IMR-90 (cell line): ENCODE measurements at regions not wholly inside any gene's neighbourhood (a gene's known extent, or its start where the extent isn't known, plus 50 kb on each side); places are given as distances from the start of the nearest gene placed in this dataset.

Experiments used
- ATAC-seq: fragments of 200-7000 bp; cut with Tn5 transposase; 2 replicates; pipeline ENCODE4 v1.9.1; 2020; ENCODE audit warnings: low read depth, mild to moderate bottlenecking, moderate library complexity
- BruUV-seq: library from RNA; stranded (reverse); fragments of 400-500 nt; replicated peaks from 2 replicates; lab custom pipeline; 2021; lab: Mats Ljungman, UMichigan
- CTCF ChIA-PET: fragments of 300-600 bp; formaldehyde crosslinking; extraction: SDS; loops from one replicate; lab custom pipeline; 2021; ENCODE audit warnings: antibody characterized with exemption; lab: Yijun Ruan, JAX
- POLR2A ChIA-PET: fragments of 300-600 bp; sonication (Branson Sonifier 250); formaldehyde crosslinking; loops from one replicate; lab custom pipeline; 2022; ENCODE audit warnings: antibody characterized with exemption; ENCODE audit not compliant: unreplicated experiment; lab: Charles Lee
- DNase-seq: peaks from one replicate; pipeline ENCODE4 v3.0.0; 2013
- H2AFZ ChIP-seq: replicated peaks from 2 replicates; pipeline ENCODE3; 2013; ENCODE audit warnings: low read length, mild to moderate bottlenecking; ENCODE audit not compliant: poor library complexity
- H2AK5ac ChIP-seq: 2 replicates; pipeline ENCODE4 v1.6.1; 2013; ENCODE audit warnings: low read depth, low read length, inconsistent platforms
- H2AK9ac ChIP-seq: replicated peaks from 2 replicates; pipeline ENCODE3; 2013; ENCODE audit warnings: mild to moderate bottlenecking, low read depth, low read length, moderate library complexity; ENCODE audit not compliant: poor library complexity
- H2BK120ac ChIP-seq: 2 replicates; pipeline ENCODE4 v1.6.1; 2013; ENCODE audit warnings: low read depth, low read length, inconsistent platforms
- H2BK15ac ChIP-seq: 3 replicates; pipeline ENCODE4 v1.6.1; 2013; ENCODE audit warnings: low read depth, low read length, inconsistent platforms
- H2BK20ac ChIP-seq: 2 replicates; pipeline ENCODE4 v1.6.1; 2013; ENCODE audit warnings: low read depth, mild to moderate bottlenecking, inconsistent platforms, low read length, moderate library complexity
- H2BK5ac ChIP-seq: 2 replicates; pipeline ENCODE4 v1.6.1; 2013; ENCODE audit warnings: mild to moderate bottlenecking, low read depth, low read length, inconsistent platforms; ENCODE audit not compliant: poor library complexity, severe bottlenecking
- H3K14ac ChIP-seq: replicated peaks from 2 replicates; pipeline ENCODE4 v1.6.1; 2013; ENCODE audit warnings: low read depth, low read length, inconsistent platforms
- H3K18ac ChIP-seq: 2 replicates; pipeline ENCODE4 v1.6.1; 2013; ENCODE audit warnings: low read depth, low read length, control low read depth
- H3K23ac ChIP-seq: 2 replicates; pipeline ENCODE4 v1.6.1; 2013; ENCODE audit warnings: low read depth, low read length, inconsistent platforms
- H3K27ac ChIP-seq: 2 replicates; pipeline ENCODE4 v1.5.1; 2013; ENCODE audit warnings: mild to moderate bottlenecking, control low read depth, low read length; ENCODE audit not compliant: insufficient read depth
- H3K27me3 ChIP-seq: 2 replicates; pipeline ENCODE4 v1.6.1; 2013; ENCODE audit warnings: low read length; ENCODE audit not compliant: control insufficient read depth, insufficient read depth
- H3K36me3 ChIP-seq: 2 replicates; pipeline ENCODE4 v1.6.1; 2013; ENCODE audit warnings: low read length, mixed read lengths; ENCODE audit not compliant: control insufficient read depth, insufficient read depth
- H3K4ac ChIP-seq: 2 replicates; pipeline ENCODE4 v1.6.1; 2013; ENCODE audit warnings: low read depth, low read length, inconsistent platforms
- H3K4me1 ChIP-seq: 2 replicates; pipeline ENCODE4 v1.6.1; 2013; ENCODE audit warnings: low read length, mixed read lengths; ENCODE audit not compliant: control insufficient read depth, insufficient read depth
- H3K4me2 ChIP-seq: 2 replicates; pipeline ENCODE4 v1.6.1; 2013; ENCODE audit warnings: low read depth, mild to moderate bottlenecking, control low read depth, low read length, moderate library complexity
- H3K4me3 ChIP-seq: 2 replicates; pipeline ENCODE4 v1.5.1; 2013; ENCODE audit warnings: low read depth, mild to moderate bottlenecking, control low read depth, low read length, moderate library complexity; ENCODE audit not compliant: insufficient read depth
- H3K56ac ChIP-seq: 2 replicates; pipeline ENCODE4 v1.6.1; 2013; ENCODE audit warnings: low read length, inconsistent platforms; ENCODE audit not compliant: insufficient read depth; ENCODE audit errors: extremely low read depth
- H3K79me1 ChIP-seq, 2 experiments: 2 replicates each; pipeline ENCODE4 v1.6.1; 2013; ENCODE audit warnings: low read length in 2 of 2, inconsistent platforms in 1 of 2, low read depth in 1 of 2
- H3K9ac ChIP-seq: 2 replicates; pipeline ENCODE4 v1.6.1; 2013; ENCODE audit warnings: low read depth, low read length, control low read depth
- H3K9me1 ChIP-seq: 2 replicates; pipeline ENCODE4 v1.6.1; 2013; ENCODE audit warnings: low read length, inconsistent platforms; ENCODE audit not compliant: insufficient read depth
- H3K9me3 ChIP-seq: 2 replicates; pipeline ENCODE4 v1.6.1; 2013; ENCODE audit warnings: low read length; ENCODE audit not compliant: control insufficient read depth, insufficient read depth
- H4K20me1 ChIP-seq: 2 replicates; pipeline ENCODE4 v1.6.1; 2013; ENCODE audit warnings: low read length, inconsistent platforms; ENCODE audit not compliant: insufficient read depth
- H4K5ac ChIP-seq: 2 replicates; pipeline ENCODE4 v1.6.1; 2013; ENCODE audit warnings: mild to moderate bottlenecking, low read depth, low read length, control low read depth
- H4K8ac ChIP-seq, 2 experiments: 2 replicates each; pipeline ENCODE4 v1.6.1; 2013; ENCODE audit warnings: low read depth in 2 of 2, low read length in 2 of 2, control low read depth in 1 of 2, inconsistent platforms in 1 of 2
- H4K91ac ChIP-seq: 2 replicates; pipeline ENCODE4 v1.6.1; 2013; ENCODE audit warnings: low read depth, low read length, inconsistent platforms; ENCODE audit not compliant: insufficient read depth
- BHLHE40 ChIP-seq: fragments of 150-350 bp; IDR thresholded peaks from 2 replicates; pipeline ENCODE4 v1.6.1; 2016; ENCODE audit warnings: mild to moderate bottlenecking, low read depth, low read length
- CEBPB ChIP-seq: IDR thresholded peaks from 2 replicates; pipeline ENCODE4 v1.6.1; 2012; ENCODE audit warnings: low read depth, low read length, improper control_type of control experiment
- CHD1 ChIP-seq: IDR thresholded peaks from 2 replicates; pipeline ENCODE4 v1.6.1; 2012; ENCODE audit warnings: low read depth, low read length, improper control_type of control experiment
- CTCF ChIP-seq: conservative IDR thresholded peaks from 2 replicates; pipeline ENCODE4 v1.5.1; 2012; ENCODE audit warnings: mild to moderate bottlenecking, low read depth, low read length, improper control_type of control experiment
- FOS ChIP-seq: fragments of 150-350 bp; IDR thresholded peaks from 2 replicates; pipeline ENCODE4 v1.6.1; 2016; ENCODE audit warnings: low read depth, low read length
- MAZ ChIP-seq: IDR thresholded peaks from 2 replicates; pipeline ENCODE4 v1.6.1; 2012; ENCODE audit warnings: low read depth, mild to moderate bottlenecking, low read length, improper control_type of control experiment, moderate library complexity, borderline replicate concordance
- MXI1 ChIP-seq: IDR thresholded peaks from 2 replicates; pipeline ENCODE4 v1.6.1; 2012; ENCODE audit warnings: low read depth, mild to moderate bottlenecking, low read length, moderate library complexity, borderline replicate concordance
- POLR2A ChIP-seq: IDR thresholded peaks from 2 replicates; pipeline ENCODE4 v1.6.1; 2012; ENCODE audit warnings: mild to moderate bottlenecking, low read depth, low read length
- RFX5 ChIP-seq: IDR thresholded peaks from 2 replicates; pipeline ENCODE4 v1.8.0; 2012; ENCODE audit warnings: low read depth, mild to moderate bottlenecking, low read length, moderate library complexity
- SMC3 ChIP-seq: fragments of 150-350 bp; IDR thresholded peaks from 2 replicates; pipeline ENCODE4 v1.6.1; 2016; ENCODE audit warnings: low read depth, mild to moderate bottlenecking, antibody characterized with exemption, low read length, moderate library complexity
- USF2 ChIP-seq: fragments of 150-350 bp; IDR thresholded peaks from 2 replicates; pipeline ENCODE4 v1.6.1; 2017; ENCODE audit warnings: mild to moderate bottlenecking, antibody characterized with exemption, low read length, low read depth
- WGBS, 2 experiments: methylation state at CpG; one replicate each; pipeline versions ENCODE4 v1.1.5 to v1.1.7; 2013; ENCODE audit warnings: missing lambda C conversion rate in 2 of 2; ENCODE audit not compliant: insufficient read length in 1 of 2; ENCODE audit errors: extremely low coverage in 2 of 2; 5-methylcytosine and 5-hydroxymethylcytosine counted together
- dilution Hi-C: fragments of 300-500 bp; cut with HindIII; formaldehyde crosslinking; loops from one replicate; pipeline ENCODE4 v1.14.3; 2018; ENCODE audit warnings: low sequenced_read_pairs; ENCODE audit not compliant: unreplicated experiment
- in situ Hi-C: fragments of 300-500 bp; cut with MboI; formaldehyde crosslinking; loops from 3 replicates; pipeline ENCODE4 v1.14.3; 2019; ENCODE audit warnings: low sequenced_read_pairs, inconsistent platforms, mixed read lengths
- intact Hi-C: fragments of 100-400 bp; cut with micrococcal nuclease; formaldehyde crosslinking; loops from 2 replicates; pipeline ENCODE4 v1.10.0; 2022

- Histone ChIP-seq H3K18ac (no peak overlapping the region), H3K79me1 (no peaks in the 10 kb centered on the region), H2BK20ac (no peak overlapping the region), H3K4me3 (no peak overlapping the region), H3K14ac (no peak overlapping the region), H2AFZ (no peak overlapping the region), H3K9ac (no peak overlapping the region), H2AK5ac (no peak overlapping the region), H2BK5ac (no peak overlapping the region), H3K4me1 (peaks cover 12% of the 10 kb centered on the region), H3K23ac (no peak overlapping the region), H4K8ac (no peak overlapping the region), H2BK120ac (no peak overlapping the region), H3K36me3 (no peaks in the 10 kb centered on the region), H4K5ac (no peak overlapping the region), H3K27me3 (no peaks in the 10 kb centered on the region), H3K9me1 (0 out of 2 replicates have a peak, but pooled peaks cover 9% of the 10 kb centered on the region), H3K4ac (no peak overlapping the region), H3K4me2 (no peak overlapping the region), H3K9me3 (no peaks in the 10 kb centered on the region), H4K20me1 (no peaks in the 10 kb centered on the region), H2AK9ac (no peak overlapping the region), H2BK15ac (no peak overlapping the region), H3K27ac (no peak overlapping the region), H4K91ac (no peak overlapping the region), H3K56ac (no peak overlapping the region)
- 100% methylated on average over 1 of the region's 2 CpGs; no CpG with 5 or more reads in 1 of the 2 experiments for WGBS, 2 experiments
- in situ Hi-C loops (no loop called here), dilution Hi-C loops (no loop called here), intact Hi-C loops (loop anchor here (10.0 kb wide), 1 partner anchor 364 kb away; no protein-coding TSS in a partner anchor)
- CTCF ChIA-PET: no interaction called here
- ATAC-seq (no peak), DNase-seq (no peak)
- no peak for TF ChIP-seq CEBPB
- no peak for TF ChIP-seq BHLHE40
- TF ChIP-seq RFX5: no peak
- TF ChIP-seq CTCF: no peak
- no peak for TF ChIP-seq MAZ
- no peak for TF ChIP-seq CHD1
- no peak for TF ChIP-seq POLR2A
- no peak for TF ChIP-seq SMC3
- TF ChIP-seq USF2: no peak
- TF ChIP-seq FOS: no peak
- no peak for TF ChIP-seq MXI1
- BruUV-seq: no TSS peak
- POLR2A ChIA-PET: no interaction called here
These were observed 403.4 kb upstream of the MMADHC start for GRCh38 chr2:149990965-149991364.
